ENCODE measurements at regions not wholly inside any gene's neighbourhood (a gene's known extent, or its start where the extent isn't known, plus 50 kb on each side); places are given as distances from the start of the nearest gene placed in this dataset.
"Not testable (repeated sequence)": the region's sequence is repeated elsewhere in the genome, so short reads cannot be mapped to it uniquely, and the experiment has no call there.

GRCh38 chr16:17940584-17941364 is 395.8 kb downstream of the NPIPA8 start:
- DNase-seq (ENCODE audit: low read depth, low spot score): no peak

GRCh38 chr16:17939723-17940122 is 396.8 kb downstream of the NPIPA8 start:
- no peak for DNase-seq (ENCODE audit: low read depth, low spot score)

- DNase-seq (ENCODE audit: low read depth, low spot score): no peak
Measured at GRCh38 chr16:17939122-17939536, 397.4 kb downstream of the NPIPA8 start.

GRCh38 chr16:17938546-17938945 is 398.0 kb downstream of the NPIPA8 start:
- DNase-seq (ENCODE audit: low read depth, low spot score): no peak

GRCh38 chr16:17936766-17937402 is 399.7 kb downstream of the NPIPA8 start:
- DNase-seq (ENCODE audit: low read depth, low spot score): no peak

GRCh38 chr16:17930280-17930679 is 406.3 kb downstream of the NPIPA8 start:
- no peak for DNase-seq (ENCODE audit: low read depth, low spot score)

- DNase-seq (ENCODE audit: low read depth, low spot score): no peak
Measured at GRCh38 chr16:17926866-17927399, 409.6 kb downstream of the NPIPA8 start.

GRCh38 chr16:17926461-17926860 is 410.1 kb downstream of the NPIPA8 start:
- DNase-seq (ENCODE audit: low read depth, low spot score): no peak

GRCh38 chr16:17925761-17926160 is 410.8 kb downstream of the NPIPA8 start:
- DNase-seq (ENCODE audit: low read depth, low spot score): no peak

- peak; percentile 2 for DNase-seq (ENCODE audit: low read depth, low spot score)
Measured at GRCh38 chr16:17921357-17921978, 415.1 kb downstream of the NPIPA8 start.

- no peak for DNase-seq (ENCODE audit: low read depth, low spot score)
Measured at GRCh38 chr16:17917316-17918019, 419.1 kb downstream of the NPIPA8 start.

GRCh38 chr16:17915791-17916190 is 420.7 kb downstream of the NPIPA8 start:
- no peak for DNase-seq (ENCODE audit: low read depth, low spot score)

- no peak for DNase-seq (ENCODE audit: low read depth, low spot score)
Measured at GRCh38 chr16:17914168-17914567, 422.4 kb downstream of the NPIPA8 start.

- not testable (repeated sequence) for DNase-seq (ENCODE audit: low read depth, low spot score)
Measured at GRCh38 chr16:17911578-17911977, 425.0 kb downstream of the NPIPA8 start.

- DNase-seq (ENCODE audit: low read depth, low spot score): not testable (repeated sequence)
Measured at GRCh38 chr16:17906626-17907025, 429.9 kb downstream of the NPIPA8 start.

GRCh38 chr16:17901309-17901708 is 430.5 kb upstream of the XYLT1 start:
- no peak for DNase-seq (ENCODE audit: low read depth, low spot score)

GRCh38 chr16:17899141-17899540 is 428.4 kb upstream of the XYLT1 start:
- DNase-seq (ENCODE audit: low read depth, low spot score): no peak

GRCh38 chr16:17887963-17888362 is 417.2 kb upstream of the XYLT1 start:
- no peak for DNase-seq (ENCODE audit: low read depth, low spot score)

- peak; percentile 53 for DNase-seq (ENCODE audit: low read depth, low spot score)
Measured at GRCh38 chr16:17885659-17886207, 415.0 kb upstream of the XYLT1 start.

- DNase-seq (ENCODE audit: low read depth, low spot score): no peak
Measured at GRCh38 chr16:17877821-17878360, 407.1 kb upstream of the XYLT1 start.

GRCh38 chr16:17866996-17867395 is 396.2 kb upstream of the XYLT1 start:
- DNase-seq (ENCODE audit: low read depth, low spot score): no peak

Measured in astrocyte of the hippocampus (primary cell).